NCI-H2029 (cell line): ENCODE measurements at regions not wholly inside any gene's neighbourhood (a gene's known extent, or its start where the extent isn't known, plus 50 kb on each side); places are given as distances from the start of the nearest gene placed in this dataset.
"Not testable (repeated sequence)": the region's sequence is repeated elsewhere in the genome, so short reads cannot be mapped to it uniquely, and the experiment has no call there.

Source experiments
- DNase-seq: peaks from one replicate; lab custom pipeline; 2025; lab: John Stamatoyannopoulos, UW

GRCh38 chr2:185510060-185510459 is 228.5 kb upstream of the FSIP2 start:
- DNase-seq: no peak

- DNase-seq: no peak
These were observed 226.7 kb upstream of the FSIP2 start for GRCh38 chr2:185511925-185512324.

GRCh38 chr2:185522472-185522871 is 216.1 kb upstream of the FSIP2 start:
- DNase-seq: no peak

GRCh38 chr2:185524242-185524641 is 214.4 kb upstream of the FSIP2 start:
- DNase-seq: not testable (repeated sequence)

GRCh38 chr2:185526161-185526560 is 212.4 kb upstream of the FSIP2 start:
- DNase-seq: no peak

GRCh38 chr2:185531721-185532120 is 206.9 kb upstream of the FSIP2 start:
- DNase-seq: no peak

GRCh38 chr2:185537689-185538088 is 200.9 kb upstream of the FSIP2 start:
- no peak for DNase-seq

- no peak for DNase-seq
These were observed 171.4 kb upstream of the FSIP2 start for GRCh38 chr2:185567196-185567595.

- no peak for DNase-seq
These were observed 170.7 kb upstream of the FSIP2 start for GRCh38 chr2:185567940-185568339.

GRCh38 chr2:185578322-185578721 is 160.3 kb upstream of the FSIP2 start:
- no peak for DNase-seq

GRCh38 chr2:185583058-185583816 is 155.4 kb upstream of the FSIP2 start:
- no peak for DNase-seq

- not testable (repeated sequence) for DNase-seq
These were observed 153.4 kb upstream of the FSIP2 start for GRCh38 chr2:185585165-185585564.

GRCh38 chr2:185591276-185591675 is 147.3 kb upstream of the FSIP2 start:
- DNase-seq: not testable (repeated sequence)

GRCh38 chr2:185607945-185608344 is 130.7 kb upstream of the FSIP2 start:
- no peak for DNase-seq

- no peak for DNase-seq
These were observed 129.8 kb upstream of the FSIP2 start for GRCh38 chr2:185608799-185609198.

GRCh38 chr2:185610301-185610700 is 128.3 kb upstream of the FSIP2 start:
- no peak for DNase-seq

GRCh38 chr2:185618625-185619024 is 120.0 kb upstream of the FSIP2 start:
- DNase-seq: no peak

- no peak for DNase-seq
These were observed 113.0 kb upstream of the FSIP2 start for GRCh38 chr2:185625604-185626003.

- no peak for DNase-seq
These were observed 109.6 kb upstream of the FSIP2 start for GRCh38 chr2:185628985-185629384.

GRCh38 chr2:185633621-185634020 is 105.0 kb upstream of the FSIP2 start:
- DNase-seq: no peak

GRCh38 chr2:185638771-185639170 is 99.8 kb upstream of the FSIP2 start:
- DNase-seq: no peak

GRCh38 chr2:185640588-185640987 is 98.0 kb upstream of the FSIP2 start:
- DNase-seq: no peak

GRCh38 chr2:185643434-185643833 is 95.2 kb upstream of the FSIP2 start:
- no peak for DNase-seq

- no peak for DNase-seq
These were observed 93.8 kb upstream of the FSIP2 start for GRCh38 chr2:185644828-185645227.
